ENCODE measurements at regions not wholly inside any gene's neighbourhood (a gene's known extent, or its start where the extent isn't known, plus 50 kb on each side); places are given as distances from the start of the nearest gene placed in this dataset.

DNA sequence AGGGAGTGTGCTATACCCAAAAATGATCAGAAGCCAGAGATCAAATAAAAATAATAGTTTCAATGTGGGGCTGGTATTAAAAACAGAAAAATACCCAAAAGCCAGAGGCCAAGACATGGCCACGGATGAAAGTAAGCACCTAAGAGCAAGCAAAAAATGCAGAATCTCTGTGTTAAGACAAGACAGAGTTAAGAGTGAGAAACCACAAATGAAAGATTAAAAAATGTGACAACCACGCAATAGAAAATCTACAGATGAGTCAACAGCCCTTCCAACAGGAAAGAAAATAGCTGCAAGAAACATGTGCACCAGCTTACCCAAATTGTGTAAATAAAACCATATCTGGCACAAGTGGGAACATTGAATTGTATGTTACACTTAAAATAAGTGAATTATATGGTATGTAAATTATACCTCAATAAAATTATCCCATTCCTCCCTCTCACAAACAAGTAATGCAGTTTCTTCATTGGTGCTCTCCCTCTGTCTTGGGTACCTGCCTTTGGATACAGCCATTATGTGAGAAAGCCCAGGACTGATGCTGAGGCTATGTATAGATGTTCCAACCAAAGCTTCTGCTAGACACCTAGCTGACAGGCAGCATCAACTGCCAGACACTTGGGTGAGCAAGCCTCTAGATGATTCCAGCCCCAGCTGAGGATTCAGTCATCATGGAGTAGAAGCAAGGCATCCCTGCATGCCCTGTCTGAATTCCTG, 55.3 kb upstream of the UFL1 start:
- no peak for DNase-seq

DNA sequence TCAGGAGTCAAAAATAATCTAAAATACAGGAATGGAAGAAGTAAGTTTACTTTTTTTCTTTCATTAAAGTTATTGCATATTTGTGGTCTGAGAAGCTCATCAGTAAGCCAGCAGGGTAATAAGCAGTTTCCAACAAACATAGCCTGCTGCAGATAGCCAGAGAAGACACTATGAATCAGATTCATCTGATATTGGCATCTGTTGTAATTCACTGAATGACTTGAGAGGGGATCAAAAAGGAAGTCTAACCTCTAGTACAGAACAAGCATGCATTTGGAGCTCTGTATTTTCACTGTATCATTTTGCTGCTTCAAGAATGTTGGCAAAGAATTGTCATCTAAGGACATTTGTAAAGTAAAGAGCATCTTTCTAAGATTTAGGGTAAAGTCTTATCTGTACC, 53.8 kb upstream of the UFL1 start:
- DNase-seq: no peak

DNA sequence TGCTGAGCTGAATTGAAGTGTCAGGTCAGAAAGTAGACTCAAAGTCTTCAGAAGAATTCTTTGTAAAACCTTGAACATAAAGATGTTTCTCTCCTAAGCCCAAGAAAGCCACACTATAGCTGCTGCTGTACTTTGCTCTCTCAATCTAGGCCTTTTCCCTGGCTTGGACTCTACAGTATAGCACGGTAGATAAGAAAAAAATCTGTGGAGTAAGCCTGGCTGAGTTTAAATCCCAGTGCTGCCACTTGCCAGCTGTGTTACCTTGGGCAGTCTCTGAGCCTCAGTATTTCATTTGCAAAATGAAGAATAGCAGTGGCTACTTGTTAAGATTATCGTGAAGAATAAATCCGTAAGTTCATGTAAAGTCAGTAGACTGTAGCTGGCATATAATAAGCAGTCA, 53.3 kb upstream of the UFL1 start:
- no peak for DNase-seq

DNA sequence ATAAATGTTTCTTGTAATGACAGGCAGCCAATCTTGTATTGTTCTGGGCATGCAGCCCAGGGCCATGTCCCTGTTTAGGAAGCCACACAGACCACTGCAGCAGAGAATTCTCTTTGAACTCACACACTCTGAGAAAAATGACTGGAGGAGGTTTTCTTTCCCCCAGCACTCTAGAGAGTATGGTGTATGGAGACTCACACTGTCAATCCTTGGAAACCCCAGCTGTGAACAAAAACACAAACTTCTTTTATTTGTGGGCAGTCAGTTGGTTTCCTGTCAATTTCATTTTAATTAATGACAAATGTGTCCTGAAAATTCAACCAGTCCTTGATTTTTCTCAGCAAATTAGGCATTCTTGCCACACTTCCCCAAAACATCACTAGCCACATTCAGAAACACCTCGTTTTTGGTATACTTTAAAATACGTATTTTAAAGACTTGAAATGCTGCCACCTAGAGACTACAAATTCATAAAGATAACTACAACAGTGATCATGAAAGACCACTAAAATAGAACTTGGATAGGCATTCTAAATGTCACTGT, 52.9 kb upstream of the UFL1 start:
- DNase-seq: no peak

DNA sequence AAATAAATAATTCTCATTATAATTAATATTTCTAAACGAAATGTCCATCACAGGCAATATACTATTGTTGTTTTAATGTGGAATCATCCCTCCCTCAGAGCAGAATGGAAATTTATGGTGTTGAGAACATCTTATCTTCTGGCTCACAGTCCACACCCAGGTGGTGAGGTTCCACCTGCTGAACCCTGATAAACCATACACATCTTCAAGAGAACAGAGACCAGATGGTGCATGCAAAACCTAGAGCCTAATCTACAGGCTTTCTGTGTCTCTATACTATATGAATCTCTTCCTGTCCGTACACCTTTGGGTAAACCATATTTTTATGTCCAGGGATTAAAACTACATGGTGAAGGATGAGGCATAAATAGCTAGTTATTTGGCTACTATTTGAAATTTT, 52.3 kb upstream of the UFL1 start:
- no peak for DNase-seq

DNA sequence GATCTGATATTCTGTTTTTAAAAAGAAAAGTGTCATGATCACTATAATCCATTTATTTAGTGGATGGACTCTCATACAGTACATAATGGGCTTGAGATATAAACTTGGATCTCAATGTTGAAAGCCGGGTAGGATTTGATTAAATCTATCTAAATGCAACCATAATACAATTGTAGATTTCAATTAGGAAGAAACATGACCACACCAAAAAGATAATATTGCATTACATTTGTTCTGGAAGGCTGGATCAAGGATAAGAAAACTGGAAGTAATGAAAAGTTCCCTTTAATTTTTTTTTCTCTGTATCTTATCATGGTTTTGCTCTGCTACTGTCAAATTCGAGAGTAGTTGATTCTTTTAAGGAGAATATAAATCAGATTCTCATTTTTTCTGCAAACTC, 51.3 kb upstream of the UFL1 start:
- no peak for DNase-seq

All from NCI-H510A (cell line).